Activated CD4-positive, alpha-beta T cell treated with anti-CD3 and anti-CD28 coated beads, Interleukin-2, amount 10 ng/mL, durations not matched to agents 7 days and 5 days (primary cell): ENCODE measurements at regions not wholly inside any gene's neighbourhood (a gene's known extent, or its start where the extent isn't known, plus 50 kb on each side); places are given as distances from the start of the nearest gene placed in this dataset.
"Not testable (repeated sequence)": the region's sequence is repeated elsewhere in the genome, so short reads cannot be mapped to it uniquely, and the experiment has no call there.

ENCODE experiments used
- CTCF ChIA-PET: fragments of 350-600 bp; sonication (Branson Sonifier 250); formaldehyde crosslinking; loops from one replicate; lab custom pipeline; 2021; ENCODE audit warnings: antibody characterized with exemption; lab: Charles Lee
- POLR2A ChIA-PET: fragments of 350-600 bp; sonication (Branson Sonifier 250); formaldehyde crosslinking; loops from one replicate; lab custom pipeline; 2021; ENCODE audit warnings: antibody characterized with exemption; lab: Charles Lee
- DNase-seq: peaks from one replicate; pipeline ENCODE4 v3.0.0-alpha.2; 2020
- H3K27ac Mint-ChIP-seq: one replicate; pipeline ENCODE4 v1.8.0; 2021; ENCODE audit warnings: mild to moderate bottlenecking, moderate library complexity, mixed read lengths
- H3K27me3 Mint-ChIP-seq: one replicate; pipeline ENCODE4 v1.8.0; 2021; ENCODE audit warnings: mixed read lengths
- H3K36me3 Mint-ChIP-seq: one replicate; pipeline ENCODE4 v1.8.0; 2021; ENCODE audit warnings: low read depth, mixed read lengths
- H3K4me1 Mint-ChIP-seq: one replicate; pipeline ENCODE4 v1.8.0; 2021; ENCODE audit warnings: mixed read lengths
- H3K4me3 Mint-ChIP-seq: one replicate; pipeline ENCODE4 v1.8.0; 2021; ENCODE audit warnings: mild to moderate bottlenecking, moderate library complexity, mixed read lengths
- H3K9me3 Mint-ChIP-seq: one replicate; pipeline ENCODE4 v1.8.0; 2021; ENCODE audit warnings: mixed read lengths

GRCh38 chr2:192416060-192416459 lies 221.3 kb upstream of the TMEFF2 start:
- ChIA-PET CTCF (no interaction called here), POLR2A (no interaction called here)
- DNase-seq: no peak
- Mint-ChIP-seq H3K27me3 (no peaks in the 10 kb centered on the region), H3K4me3 (no peak overlapping the region), H3K9me3 (peaks cover 3% of the 10 kb centered on the region), H3K27ac (no peak overlapping the region), H3K36me3 (no peaks in the 10 kb centered on the region), H3K4me1 (no peaks in the 10 kb centered on the region)

- Mint-ChIP-seq H3K4me1 (no peaks in the 10 kb centered on the region), H3K4me3 (no peak overlapping the region), H3K36me3 (no peaks in the 10 kb centered on the region), H3K27ac (no peak overlapping the region), H3K9me3 (no peaks in the 10 kb centered on the region), H3K27me3 (no peaks in the 10 kb centered on the region)
- POLR2A ChIA-PET: no interaction called here
- CTCF ChIA-PET: no interaction called here
- DNase-seq: no peak
Measured at GRCh38 chr2:192414794-192415193, 220.1 kb upstream of the TMEFF2 start.

GRCh38 chr2:192413812-192414681 lies 219.3 kb upstream of the TMEFF2 start:
- H3K4me3 Mint-ChIP-seq: no peak overlapping the region
- POLR2A ChIA-PET: no interaction called here
- H3K36me3 Mint-ChIP-seq: no peaks in the 10 kb centered on the region
- no peak for DNase-seq
- no peaks in the 10 kb centered on the region for H3K9me3 Mint-ChIP-seq
- H3K27ac Mint-ChIP-seq: no peak overlapping the region
- CTCF ChIA-PET: no interaction called here
- H3K4me1 Mint-ChIP-seq: no peaks in the 10 kb centered on the region
- no peaks in the 10 kb centered on the region for H3K27me3 Mint-ChIP-seq

DNA sequence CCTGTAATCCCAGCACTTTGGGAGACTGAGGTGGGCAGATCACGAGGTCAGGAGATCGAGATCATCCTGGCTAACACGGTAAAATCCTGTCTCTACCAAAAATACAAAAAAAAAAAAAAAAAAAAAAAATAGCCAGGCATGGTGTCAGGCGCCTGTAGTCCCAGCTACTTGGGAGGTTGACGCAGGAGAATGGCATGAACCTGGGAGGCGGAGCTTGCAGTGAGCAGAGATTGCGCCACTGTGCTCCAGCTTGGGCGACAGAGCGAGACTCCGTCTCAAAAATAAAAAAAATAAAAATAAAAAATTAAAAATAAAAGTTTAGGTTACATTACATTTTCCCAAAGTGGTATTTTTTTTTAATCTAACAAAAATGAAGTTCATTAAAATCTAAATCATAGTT lies 218.1 kb upstream of the TMEFF2 start:
- POLR2A ChIA-PET, DNase-seq, H3K4me1 Mint-ChIP-seq, H3K4me3 Mint-ChIP-seq, H3K27me3 Mint-ChIP-seq, H3K36me3 Mint-ChIP-seq, H3K9me3 Mint-ChIP-seq, CTCF ChIA-PET, H3K27ac Mint-ChIP-seq: not testable (repeated sequence)

DNA sequence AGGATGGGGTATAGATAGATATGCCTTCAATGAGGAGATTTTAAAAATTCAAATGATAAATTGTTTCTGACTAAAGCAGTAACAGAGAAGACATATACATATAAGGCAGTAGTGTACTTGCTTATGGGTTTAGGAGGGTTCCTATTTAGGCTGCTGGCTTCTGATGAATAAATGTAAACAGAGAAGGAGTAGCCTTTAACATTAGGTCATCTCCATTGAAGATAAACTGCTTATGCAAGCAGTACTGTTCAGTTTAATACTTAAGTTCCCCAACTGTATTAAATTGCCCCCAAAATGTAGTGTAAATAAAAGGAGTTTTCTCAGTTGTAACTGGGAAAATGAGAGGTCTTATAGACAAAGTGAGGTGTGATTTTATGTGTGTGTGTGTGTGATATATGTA lies 217.7 kb upstream of the TMEFF2 start:
- H3K36me3 Mint-ChIP-seq: no peaks in the 10 kb centered on the region
- H3K27me3 Mint-ChIP-seq: no peaks in the 10 kb centered on the region
- ChIA-PET POLR2A (no interaction called here), CTCF (no interaction called here)
- no peak overlapping the region for H3K27ac Mint-ChIP-seq
- DNase-seq: no peak
- H3K9me3 Mint-ChIP-seq: no peaks in the 10 kb centered on the region
- H3K4me3 Mint-ChIP-seq: no peak overlapping the region
- no peaks in the 10 kb centered on the region for H3K4me1 Mint-ChIP-seq

DNA sequence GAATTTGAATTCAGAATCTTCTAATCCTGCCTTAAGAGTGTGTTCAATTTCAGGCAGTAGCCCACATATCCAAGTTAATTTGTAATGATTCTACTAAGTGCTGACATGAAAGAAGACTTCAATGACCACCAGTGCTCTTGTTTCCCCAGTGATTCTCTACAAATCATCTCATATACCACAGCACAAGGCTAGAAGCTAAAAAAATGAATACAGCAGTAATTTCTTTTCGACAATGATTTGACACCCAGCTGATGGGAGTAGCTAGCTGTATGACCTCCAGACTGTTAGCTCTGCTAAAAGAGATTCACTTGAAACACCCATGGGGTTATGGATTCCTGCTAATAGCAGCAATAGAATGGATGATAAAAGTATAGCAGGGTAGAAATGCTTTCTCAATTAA lies 217.0 kb upstream of the TMEFF2 start:
- Mint-ChIP-seq H3K27ac (no peak overlapping the region), H3K4me3 (no peak overlapping the region), H3K9me3 (no peaks in the 10 kb centered on the region), H3K36me3 (no peaks in the 10 kb centered on the region), H3K27me3 (no peaks in the 10 kb centered on the region), H3K4me1 (no peaks in the 10 kb centered on the region)
- POLR2A ChIA-PET: no interaction called here
- CTCF ChIA-PET: no interaction called here
- DNase-seq: no peak

DNA sequence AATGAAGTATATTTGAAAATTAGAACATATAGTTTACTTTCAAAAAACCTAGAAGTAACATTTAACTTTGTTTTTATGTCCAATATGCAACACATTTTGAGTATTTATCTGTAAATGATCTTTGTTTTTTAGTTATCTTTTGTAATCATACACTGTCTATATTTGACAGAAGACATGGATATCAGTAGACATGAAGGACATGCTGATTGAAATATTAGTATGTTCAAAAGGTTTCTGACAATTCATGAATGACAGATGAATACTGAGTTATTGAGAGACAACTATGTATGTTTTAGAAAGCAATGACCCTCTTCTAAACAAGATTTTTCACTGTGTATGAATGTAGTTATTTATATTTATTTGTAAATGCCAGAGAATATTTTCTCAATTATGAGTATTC lies 215.6 kb upstream of the TMEFF2 start:
- Mint-ChIP-seq H3K27me3 (no peaks in the 10 kb centered on the region), H3K27ac (no peak overlapping the region), H3K36me3 (no peaks in the 10 kb centered on the region), H3K4me1 (no peaks in the 10 kb centered on the region), H3K4me3 (no peak overlapping the region), H3K9me3 (no peaks in the 10 kb centered on the region)
- DNase-seq: no peak
- POLR2A ChIA-PET: no interaction called here
- CTCF ChIA-PET: no interaction called here

DNA sequence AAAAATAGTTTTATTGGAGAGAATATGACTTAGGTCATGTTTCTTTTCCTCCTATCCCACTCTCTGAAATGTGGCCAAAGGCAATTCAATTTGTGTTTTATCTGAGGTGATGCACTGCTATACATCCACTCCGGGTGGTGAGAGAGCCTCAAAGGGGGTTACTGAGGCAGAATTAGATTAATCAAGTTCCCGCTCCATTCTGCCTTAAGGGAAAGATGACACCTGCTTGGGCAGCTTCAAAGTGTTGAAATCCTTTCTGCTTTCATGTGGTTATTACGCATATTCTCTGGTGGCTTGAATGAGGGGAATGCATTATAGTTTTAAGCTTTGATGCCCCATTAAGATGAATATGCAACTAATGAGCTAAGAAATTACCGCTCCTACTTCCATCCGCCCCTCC lies 213.0 kb upstream of the TMEFF2 start:
- ChIA-PET POLR2A (no interaction called here), CTCF (no interaction called here)
- Mint-ChIP-seq H3K9me3 (no peaks in the 10 kb centered on the region), H3K27ac (no peak overlapping the region), H3K4me3 (no peak overlapping the region), H3K27me3 (no peaks in the 10 kb centered on the region), H3K36me3 (no peaks in the 10 kb centered on the region), H3K4me1 (no peaks in the 10 kb centered on the region)
- DNase-seq: no peak

DNA sequence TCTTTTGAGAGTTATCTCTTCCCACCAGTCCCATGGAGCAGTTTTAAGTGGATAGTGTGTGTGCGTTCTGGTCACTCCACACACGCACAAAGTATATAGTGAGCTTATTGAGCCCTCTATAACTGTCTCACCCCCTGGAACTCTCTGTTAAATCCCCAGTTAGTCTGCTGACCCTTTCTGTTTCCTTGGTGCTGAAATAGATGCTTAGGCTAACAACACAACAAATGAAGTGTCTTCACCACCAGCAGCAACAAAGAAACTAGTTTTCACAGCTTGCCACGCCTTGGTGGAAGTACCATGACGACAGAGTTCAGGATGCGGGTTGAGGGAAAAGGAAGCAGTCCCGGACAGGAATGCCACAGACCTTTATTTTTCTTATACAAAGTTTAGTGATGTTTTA lies 203.5 kb upstream of the TMEFF2 start:
- DNase-seq: no peak
- no peaks in the 10 kb centered on the region for H3K9me3 Mint-ChIP-seq
- ChIA-PET CTCF (no interaction called here), POLR2A (no interaction called here)
- H3K27ac Mint-ChIP-seq: no peak overlapping the region
- H3K4me1 Mint-ChIP-seq: no peaks in the 10 kb centered on the region
- H3K4me3 Mint-ChIP-seq: no peak overlapping the region
- H3K36me3 Mint-ChIP-seq: no peaks in the 10 kb centered on the region
- no peaks in the 10 kb centered on the region for H3K27me3 Mint-ChIP-seq

DNA sequence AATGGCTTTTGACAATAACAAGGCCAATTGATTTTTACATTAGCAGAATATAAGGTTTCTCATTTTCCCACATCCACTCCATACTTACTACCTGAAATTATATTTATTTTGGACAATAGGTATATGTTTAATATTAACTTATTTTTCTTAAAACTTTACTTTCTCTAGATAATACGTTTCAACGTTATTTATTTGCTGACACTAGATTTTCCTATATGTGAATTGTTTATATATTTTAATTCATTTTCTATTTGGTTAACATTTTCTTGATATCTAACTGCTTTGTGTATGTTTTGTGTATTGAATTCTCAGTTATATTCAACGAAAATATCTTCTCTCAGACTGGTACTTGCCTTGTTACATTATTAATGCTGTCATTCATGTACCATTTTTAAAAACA lies 199.9 kb upstream of the TMEFF2 start:
- Mint-ChIP-seq H3K36me3 (no peaks in the 10 kb centered on the region), H3K9me3 (no peaks in the 10 kb centered on the region), H3K27me3 (no peaks in the 10 kb centered on the region), H3K4me1 (no peaks in the 10 kb centered on the region), H3K27ac (no peak overlapping the region), H3K4me3 (no peak overlapping the region)
- POLR2A ChIA-PET: no interaction called here
- CTCF ChIA-PET: no interaction called here
- no peak for DNase-seq

- H3K4me3 Mint-ChIP-seq: no peak overlapping the region
- no peaks in the 10 kb centered on the region for H3K4me1 Mint-ChIP-seq
- ChIA-PET POLR2A (no interaction called here), CTCF (no interaction called here)
- DNase-seq: no peak
- no peaks in the 10 kb centered on the region for H3K36me3 Mint-ChIP-seq
- no peaks in the 10 kb centered on the region for H3K9me3 Mint-ChIP-seq
- H3K27me3 Mint-ChIP-seq: no peaks in the 10 kb centered on the region
- H3K27ac Mint-ChIP-seq: no peak overlapping the region
Measured at GRCh38 chr2:192391041-192391440, 196.3 kb upstream of the TMEFF2 start.

GRCh38 chr2:192390401-192390800 lies 195.7 kb upstream of the TMEFF2 start:
- Mint-ChIP-seq H3K27me3 (no peaks in the 10 kb centered on the region), H3K9me3 (no peaks in the 10 kb centered on the region), H3K4me1 (no peaks in the 10 kb centered on the region), H3K27ac (no peak overlapping the region), H3K36me3 (no peaks in the 10 kb centered on the region), H3K4me3 (no peak overlapping the region)
- ChIA-PET CTCF (no interaction called here), POLR2A (no interaction called here)
- DNase-seq: no peak

DNA sequence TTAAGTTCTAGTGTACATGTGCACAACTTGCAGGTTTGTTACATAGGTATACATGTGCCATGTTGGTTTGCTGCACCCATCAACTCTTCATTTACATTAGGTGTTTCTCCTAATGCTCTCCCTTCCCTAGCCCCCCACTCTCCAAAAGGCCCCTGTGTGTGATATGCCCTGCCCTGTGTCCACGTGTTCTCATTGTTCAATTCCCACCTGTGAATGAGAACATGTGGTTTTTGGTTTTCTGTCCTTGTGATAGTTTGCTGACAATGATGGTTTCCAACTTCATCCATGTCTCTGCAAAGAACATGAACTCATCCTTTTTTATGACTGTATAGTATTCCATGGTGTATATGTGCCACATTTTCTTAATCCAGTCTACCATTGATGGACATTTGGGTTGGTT lies 189.5 kb upstream of the TMEFF2 start:
- POLR2A ChIA-PET, CTCF ChIA-PET, H3K4me1 Mint-ChIP-seq, H3K36me3 Mint-ChIP-seq, DNase-seq, H3K4me3 Mint-ChIP-seq, H3K9me3 Mint-ChIP-seq, H3K27ac Mint-ChIP-seq, H3K27me3 Mint-ChIP-seq: not testable (repeated sequence)

- no peak overlapping the region for H3K27ac Mint-ChIP-seq
- H3K4me1 Mint-ChIP-seq: no peaks in the 10 kb centered on the region
- H3K4me3 Mint-ChIP-seq: no peak overlapping the region
- ChIA-PET POLR2A (no interaction called here), CTCF (no interaction called here)
- no peak for DNase-seq
- no peaks in the 10 kb centered on the region for H3K9me3 Mint-ChIP-seq
- no peaks in the 10 kb centered on the region for H3K36me3 Mint-ChIP-seq
- no peaks in the 10 kb centered on the region for H3K27me3 Mint-ChIP-seq
Measured at GRCh38 chr2:192381082-192381481, 186.3 kb upstream of the TMEFF2 start.
